Spinal cord (tissue), 9 donors: ENCODE measurements at regions not wholly inside any gene's neighbourhood (a gene's known extent, or its start where the extent isn't known, plus 50 kb on each side); places are given as distances from the start of the nearest gene placed in this dataset.

ENCODE experiments used
- DNase-seq, 6 donors: peaks; one replicate each; pipeline versions ENCODE4 v3.0.0 to v3.0.0-alpha.2; 2013 to 2015; ENCODE audit warnings: low spot score in 6 of 6, low read depth in 4 of 6
- H3K27ac ChIP-seq: one replicate; pipeline ENCODE4 v1.5.1; 2013; ENCODE audit warnings: low read depth, low read length, control low read depth
- H3K27me3 ChIP-seq: one replicate; pipeline ENCODE4 v1.6.1; 2013; ENCODE audit warnings: low read length; ENCODE audit not compliant: control insufficient read depth, insufficient read depth
- H3K36me3 ChIP-seq: one replicate; pipeline ENCODE4 v1.6.1; 2013; ENCODE audit warnings: low read length; ENCODE audit not compliant: control insufficient read depth, insufficient read depth
- H3K4me1 ChIP-seq: one replicate; pipeline ENCODE4 v1.6.1; 2013; ENCODE audit warnings: low read length; ENCODE audit not compliant: control insufficient read depth, insufficient read depth
- H3K4me3 ChIP-seq: one replicate; pipeline ENCODE4 v1.5.1; 2013; ENCODE audit warnings: low read depth, low read length, control low read depth
- H3K9me3 ChIP-seq: one replicate; pipeline ENCODE4 v1.6.1; 2013; ENCODE audit warnings: low read length; ENCODE audit not compliant: control insufficient read depth, insufficient read depth
- WGBS: methylation state at CpG from one replicate; pipeline ENCODE4 v1.1.5; 2013; ENCODE audit warnings: missing lambda C conversion rate; ENCODE audit not compliant: insufficient coverage; 5-methylcytosine and 5-hydroxymethylcytosine counted together
- donor health status: healthy.

GRCh38 chr17:15029469-15029868 lies 235.7 kb downstream of the PMP22 start:
- DNase-seq, result no peak
- Histone ChIP-seq H3K27me3 (no peaks in the 10 kb centered on the region), H3K4me3 (no peak overlapping the region), H3K4me1 (no peaks in the 10 kb centered on the region), H3K27ac (no peak overlapping the region), H3K9me3 (no peaks in the 10 kb centered on the region), H3K36me3 (no peaks in the 10 kb centered on the region)
- no CpG with 5 or more reads among the region's 1 CpG for whole genome bisulfite sequencing

GRCh38 chr17:15027853-15028252 lies 237.3 kb downstream of the PMP22 start:
- DNase-seq, result no peak
- no peak overlapping the region for H3K27ac ChIP-seq

GRCh38 chr17:15026088-15026487 lies 239.0 kb downstream of the PMP22 start:
- no peak overlapping the region for H3K27ac ChIP-seq
- H3K4me1 ChIP-seq, result no peaks in the 10 kb centered on the region
- no peak overlapping the region for H3K4me3 ChIP-seq
- no peaks in the 10 kb centered on the region for H3K27me3 ChIP-seq
- DNase-seq, result no peak
- H3K9me3 ChIP-seq, result no peaks in the 10 kb centered on the region
- no peaks in the 10 kb centered on the region for H3K36me3 ChIP-seq
- WGBS, result no CpG with 5 or more reads among the region's 2 CpGs

More at GRCh38 chr17:15027853-15028252, 237.3 kb downstream of the PMP22 start:
- Histone ChIP-seq H3K4me3 (no peak overlapping the region), H3K9me3 (no peaks in the 10 kb centered on the region), H3K27me3 (no peaks in the 10 kb centered on the region), H3K36me3 (no peaks in the 10 kb centered on the region), H3K4me1 (no peaks in the 10 kb centered on the region)
- WGBS, result no CpG with 5 or more reads among the region's 1 CpG

GRCh38 chr17:15023589-15024336 lies 241.4 kb downstream of the PMP22 start:
- DNase-seq, result no peak
- no peaks in the 10 kb centered on the region for H3K27me3 ChIP-seq
- 90% methylated on average over 5 of the region's 10 CpGs for WGBS
- no peaks in the 10 kb centered on the region for H3K9me3 ChIP-seq
- no peak overlapping the region for H3K27ac ChIP-seq
- no peaks in the 10 kb centered on the region for H3K36me3 ChIP-seq
- H3K4me1 ChIP-seq, result no peaks in the 10 kb centered on the region
- H3K4me3 ChIP-seq, result no peak overlapping the region

- Histone ChIP-seq H3K27ac (no peak overlapping the region), H3K4me3 (no peak overlapping the region), H3K9me3 (no peaks in the 10 kb centered on the region), H3K27me3 (no peaks in the 10 kb centered on the region), H3K36me3 (no peaks in the 10 kb centered on the region), H3K4me1 (no peaks in the 10 kb centered on the region)
- WGBS, result 100% methylated on average over 1 of the region's 3 CpGs
- no peak for DNase-seq
Observed at GRCh38 chr17:15019158-15019557, 246.0 kb downstream of the PMP22 start.

GRCh38 chr17:15012351-15012980 lies 252.7 kb downstream of the PMP22 start:
- no peak overlapping the region for H3K27ac ChIP-seq
- no peak overlapping the region for H3K4me3 ChIP-seq
- H3K4me1 ChIP-seq, result no peaks in the 10 kb centered on the region
- no peaks in the 10 kb centered on the region for H3K9me3 ChIP-seq
- no peaks in the 10 kb centered on the region for H3K27me3 ChIP-seq
- peak in 1 of 6 donors; percentile 30 for DNase-seq
- WGBS, result 69% methylated on average over 5 of the region's 6 CpGs
- no peaks in the 10 kb centered on the region for H3K36me3 ChIP-seq

DNA sequence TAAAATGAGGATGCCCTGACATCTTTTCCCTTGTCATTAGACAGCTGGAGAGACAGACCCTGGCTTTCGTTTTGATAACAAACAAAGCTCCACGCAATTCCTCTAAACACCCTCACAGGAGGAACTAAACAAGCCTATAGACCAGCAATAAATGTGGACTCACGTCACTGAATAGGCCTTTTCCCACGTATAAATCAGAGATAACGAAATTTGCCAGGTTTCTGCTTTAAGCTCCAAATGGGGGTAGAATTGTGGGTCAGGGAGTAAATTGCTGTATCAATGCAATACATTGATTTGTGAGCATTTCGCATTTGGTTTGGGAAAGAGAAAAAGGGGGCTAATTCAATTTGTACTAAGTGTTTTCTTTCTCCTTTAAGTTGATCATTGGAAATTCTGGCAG lies 256.0 kb downstream of the PMP22 start:
- no peak overlapping the region for H3K27ac ChIP-seq
- no peaks in the 10 kb centered on the region for H3K4me1 ChIP-seq
- peak in 1 of 6 donors; percentile 53 for DNase-seq
- WGBS, result 49% methylated on average over 3 of the region's 6 CpGs
- no peak overlapping the region for H3K4me3 ChIP-seq
- H3K36me3 ChIP-seq, result no peaks in the 10 kb centered on the region
- H3K27me3 ChIP-seq, result no peaks in the 10 kb centered on the region
- no peaks in the 10 kb centered on the region for H3K9me3 ChIP-seq

DNA sequence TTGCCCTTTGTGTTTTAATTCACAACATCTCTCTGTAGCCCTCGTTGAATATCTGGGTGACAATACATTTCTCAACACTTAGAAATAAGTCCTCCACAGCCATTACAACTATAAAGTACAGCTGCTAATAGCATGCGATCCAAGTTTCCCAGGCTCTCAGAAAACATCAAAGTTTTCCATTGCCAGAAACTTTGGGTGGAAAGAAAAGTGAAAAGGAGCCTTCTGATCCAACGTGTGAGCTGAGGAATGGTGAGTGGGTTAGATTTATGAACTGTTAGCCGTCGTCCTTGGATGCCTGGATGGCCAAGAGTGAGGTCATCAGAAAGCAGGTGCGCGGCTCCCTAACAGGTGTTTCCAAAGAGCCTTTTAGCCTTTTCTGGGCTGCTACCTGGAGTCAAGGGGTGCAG lies 258.0 kb downstream of the PMP22 start:
- Histone ChIP-seq H3K36me3 (no peaks in the 10 kb centered on the region), H3K27ac (no peak overlapping the region), H3K4me3 (no peak overlapping the region), H3K9me3 (no peaks in the 10 kb centered on the region), H3K4me1 (no peaks in the 10 kb centered on the region), H3K27me3 (no peaks in the 10 kb centered on the region)
- WGBS, result 74% methylated on average over 6 of the region's 7 CpGs
- peak in 1 of 6 donors; percentile 46 for DNase-seq

DNA sequence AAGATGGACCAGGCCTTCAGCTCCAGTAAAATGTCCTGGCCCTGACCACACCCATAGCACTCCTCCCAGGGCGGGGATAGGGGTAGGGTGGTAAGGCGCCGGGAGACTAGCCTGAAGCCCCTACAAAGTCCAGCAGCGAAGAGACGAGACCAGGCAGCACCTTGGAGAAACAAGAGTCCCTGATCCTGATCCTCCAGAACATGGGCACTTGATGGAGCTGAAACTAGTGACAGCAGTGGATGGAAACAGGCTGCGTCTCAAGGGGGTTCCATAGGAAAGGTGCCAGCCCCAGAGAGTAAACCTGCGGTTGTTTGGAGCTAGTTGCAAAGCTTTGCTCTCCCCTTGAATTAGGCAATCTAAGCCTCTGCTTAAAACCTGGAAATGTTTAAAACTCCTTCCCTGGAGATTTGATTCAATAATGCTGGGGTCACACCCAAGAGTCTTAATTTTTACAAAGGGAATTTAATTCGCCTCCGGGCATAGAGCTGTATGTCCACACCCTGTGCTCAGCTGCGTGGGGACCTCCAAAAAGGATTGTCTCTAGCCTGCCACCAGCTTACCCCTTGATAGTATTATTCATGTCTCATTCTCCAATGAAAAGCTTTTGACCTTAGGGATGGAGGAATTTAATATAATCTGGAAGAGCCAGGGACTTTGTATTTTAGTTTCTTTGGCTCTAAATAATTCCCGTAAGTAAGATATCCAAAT lies 258.6 kb downstream of the PMP22 start:
- H3K4me1 ChIP-seq, result no peaks in the 10 kb centered on the region
- no peak overlapping the region for H3K4me3 ChIP-seq
- 86% methylated on average over 4 of the region's 11 CpGs for WGBS
- no peaks in the 10 kb centered on the region for H3K27me3 ChIP-seq
- H3K27ac ChIP-seq, result no peak overlapping the region
- DNase-seq, result no peak
- no peaks in the 10 kb centered on the region for H3K9me3 ChIP-seq
- H3K36me3 ChIP-seq, result no peaks in the 10 kb centered on the region
